GM23338 (cell line): ENCODE measurements at regions not wholly inside any gene's neighbourhood (a gene's known extent, or its start where the extent isn't known, plus 50 kb on each side); places are given as distances from the start of the nearest gene placed in this dataset.

Source experiments
- CREB1 ChIP-seq: fragments of 250-450 bp; sonication (Bioruptor Pico); IDR thresholded peaks from 2 replicates; pipeline ENCODE4 v1.5.0; 2020; ENCODE audit warnings: low read depth, mild to moderate bottlenecking, moderate library complexity
- JUNB ChIP-seq: IDR thresholded peaks from one replicate; pipeline ENCODE4 v1.6.1; 2016; ENCODE audit warnings: antibody characterized with exemption; ENCODE audit not compliant: unreplicated experiment
- POLR2AphosphoS5 ChIP-seq: IDR thresholded peaks from 2 replicates; pipeline ENCODE4 v1.6.1; 2016; ENCODE audit warnings: antibody characterized with exemption, low read depth
- ZNF114 ChIP-seq: fragments of 250-450 bp; sonication (Bioruptor Pico); IDR thresholded peaks from 2 replicates; pipeline ENCODE4 v1.5.0; 2020; ENCODE audit warnings: mild to moderate bottlenecking, moderate library complexity
- TF ChIP-seq, protein P1 (sequence below): fragments of 250-450 bp; sonication (Bioruptor Pico); IDR thresholded peaks from 2 replicates; pipeline ENCODE4 v1.5.0; 2020; ENCODE audit warnings: mild to moderate bottlenecking, moderate library complexity
- TF ChIP-seq, protein P2 (sequence below): IDR thresholded peaks from one replicate; pipeline ENCODE4 v1.6.1; 2018; ENCODE audit warnings: antibody characterized with exemption; ENCODE audit not compliant: unreplicated experiment
- TF ChIP-seq, protein P3 (sequence below): IDR thresholded peaks from 2 replicates; pipeline ENCODE4 v1.6.1; 2016; ENCODE audit warnings: antibody characterized with exemption

DNA sequence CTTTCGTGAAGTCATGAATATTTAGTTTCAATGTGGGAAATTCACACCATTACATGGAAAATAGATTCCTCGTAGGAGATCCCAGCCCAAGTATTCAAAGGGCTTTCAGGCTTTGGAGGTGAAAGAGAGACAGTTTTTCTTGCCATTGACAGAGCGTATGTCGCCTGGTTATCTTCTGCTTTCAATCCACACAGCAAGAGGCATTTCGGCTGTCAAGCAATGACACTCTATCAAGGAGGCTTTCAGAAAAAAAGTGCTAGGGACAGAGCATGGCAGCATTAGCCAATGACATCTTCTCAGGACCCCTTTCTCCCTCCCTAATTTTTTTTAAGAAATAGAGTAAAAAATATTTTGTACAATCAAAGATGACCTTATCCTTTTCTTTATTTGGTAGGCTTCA lies 492.8 kb downstream of the TMEM182 start (continued):
- TF ChIP-seq, protein P1, sequence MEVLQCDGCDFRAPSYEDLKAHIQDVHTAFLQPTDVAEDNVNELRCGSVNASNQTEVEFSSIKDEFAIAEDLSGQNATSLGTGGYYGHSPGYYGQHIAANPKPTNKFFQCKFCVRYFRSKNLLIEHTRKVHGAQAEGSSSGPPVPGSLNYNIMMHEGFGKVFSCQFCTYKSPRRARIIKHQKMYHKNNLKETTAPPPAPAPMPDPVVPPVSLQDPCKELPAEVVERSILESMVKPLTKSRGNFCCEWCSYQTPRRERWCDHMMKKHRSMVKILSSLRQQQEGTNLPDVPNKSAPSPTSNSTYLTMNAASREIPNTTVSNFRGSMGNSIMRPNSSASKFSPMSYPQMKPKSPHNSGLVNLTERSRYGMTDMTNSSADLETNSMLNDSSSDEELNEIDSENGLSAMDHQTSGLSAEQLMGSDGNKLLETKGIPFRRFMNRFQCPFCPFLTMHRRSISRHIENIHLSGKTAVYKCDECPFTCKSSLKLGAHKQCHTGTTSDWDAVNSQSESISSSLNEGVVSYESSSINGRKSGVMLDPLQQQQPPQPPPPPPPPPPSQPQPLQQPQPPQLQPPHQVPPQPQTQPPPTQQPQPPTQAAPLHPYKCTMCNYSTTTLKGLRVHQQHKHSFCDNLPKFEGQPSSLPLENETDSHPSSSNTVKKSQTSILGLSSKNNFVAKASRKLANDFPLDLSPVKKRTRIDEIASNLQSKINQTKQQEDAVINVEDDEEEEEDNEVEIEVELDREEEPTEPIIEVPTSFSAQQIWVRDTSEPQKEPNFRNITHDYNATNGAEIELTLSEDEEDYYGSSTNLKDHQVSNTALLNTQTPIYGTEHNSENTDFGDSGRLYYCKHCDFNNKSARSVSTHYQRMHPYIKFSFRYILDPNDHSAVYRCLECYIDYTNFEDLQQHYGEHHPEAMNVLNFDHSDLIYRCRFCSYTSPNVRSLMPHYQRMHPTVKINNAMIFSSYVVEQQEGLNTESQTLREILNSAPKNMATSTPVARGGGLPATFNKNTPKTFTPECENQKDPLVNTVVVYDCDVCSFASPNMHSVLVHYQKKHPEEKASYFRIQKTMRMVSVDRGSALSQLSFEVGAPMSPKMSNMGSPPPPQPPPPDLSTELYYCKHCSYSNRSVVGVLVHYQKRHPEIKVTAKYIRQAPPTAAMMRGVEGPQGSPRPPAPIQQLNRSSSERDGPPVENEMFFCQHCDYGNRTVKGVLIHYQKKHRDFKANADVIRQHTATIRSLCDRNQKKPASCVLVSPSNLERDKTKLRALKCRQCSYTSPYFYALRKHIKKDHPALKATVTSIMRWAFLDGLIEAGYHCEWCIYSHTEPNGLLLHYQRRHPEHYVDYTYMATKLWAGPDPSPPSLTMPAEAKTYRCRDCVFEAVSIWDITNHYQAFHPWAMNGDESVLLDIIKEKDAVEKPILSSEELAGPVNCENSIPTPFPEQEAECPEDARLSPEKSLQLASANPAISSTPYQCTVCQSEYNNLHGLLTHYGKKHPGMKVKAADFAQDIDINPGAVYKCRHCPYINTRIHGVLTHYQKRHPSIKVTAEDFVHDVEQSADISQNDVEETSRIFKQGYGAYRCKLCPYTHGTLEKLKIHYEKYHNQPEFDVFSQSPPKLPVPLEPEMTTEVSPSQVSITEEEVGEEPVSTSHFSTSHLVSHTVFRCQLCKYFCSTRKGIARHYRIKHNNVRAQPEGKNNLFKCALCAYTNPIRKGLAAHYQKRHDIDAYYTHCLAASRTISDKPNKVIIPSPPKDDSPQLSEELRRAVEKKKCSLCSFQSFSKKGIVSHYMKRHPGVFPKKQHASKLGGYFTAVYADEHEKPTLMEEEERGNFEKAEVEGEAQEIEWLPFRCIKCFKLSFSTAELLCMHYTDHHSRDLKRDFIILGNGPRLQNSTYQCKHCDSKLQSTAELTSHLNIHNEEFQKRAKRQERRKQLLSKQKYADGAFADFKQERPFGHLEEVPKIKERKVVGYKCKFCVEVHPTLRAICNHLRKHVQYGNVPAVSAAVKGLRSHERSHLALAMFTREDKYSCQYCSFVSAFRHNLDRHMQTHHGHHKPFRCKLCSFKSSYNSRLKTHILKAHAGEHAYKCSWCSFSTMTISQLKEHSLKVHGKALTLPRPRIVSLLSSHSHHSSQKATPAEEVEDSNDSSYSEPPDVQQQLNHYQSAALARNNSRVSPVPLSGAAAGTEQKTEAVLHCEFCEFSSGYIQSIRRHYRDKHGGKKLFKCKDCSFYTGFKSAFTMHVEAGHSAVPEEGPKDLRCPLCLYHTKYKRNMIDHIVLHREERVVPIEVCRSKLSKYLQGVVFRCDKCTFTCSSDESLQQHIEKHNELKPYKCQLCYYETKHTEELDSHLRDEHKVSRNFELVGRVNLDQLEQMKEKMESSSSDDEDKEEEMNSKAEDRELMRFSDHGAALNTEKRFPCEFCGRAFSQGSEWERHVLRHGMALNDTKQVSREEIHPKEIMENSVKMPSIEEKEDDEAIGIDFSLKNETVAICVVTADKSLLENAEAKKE (CRISPR knock-in tag), result no peak
- TF ChIP-seq POLR2AphosphoS5 (no peak), ZNF114 (CRISPR knock-in tag) (no peak), CREB1 (CRISPR knock-in tag) (no peak), JUNB (no peak)
- TF ChIP-seq, protein P2, sequence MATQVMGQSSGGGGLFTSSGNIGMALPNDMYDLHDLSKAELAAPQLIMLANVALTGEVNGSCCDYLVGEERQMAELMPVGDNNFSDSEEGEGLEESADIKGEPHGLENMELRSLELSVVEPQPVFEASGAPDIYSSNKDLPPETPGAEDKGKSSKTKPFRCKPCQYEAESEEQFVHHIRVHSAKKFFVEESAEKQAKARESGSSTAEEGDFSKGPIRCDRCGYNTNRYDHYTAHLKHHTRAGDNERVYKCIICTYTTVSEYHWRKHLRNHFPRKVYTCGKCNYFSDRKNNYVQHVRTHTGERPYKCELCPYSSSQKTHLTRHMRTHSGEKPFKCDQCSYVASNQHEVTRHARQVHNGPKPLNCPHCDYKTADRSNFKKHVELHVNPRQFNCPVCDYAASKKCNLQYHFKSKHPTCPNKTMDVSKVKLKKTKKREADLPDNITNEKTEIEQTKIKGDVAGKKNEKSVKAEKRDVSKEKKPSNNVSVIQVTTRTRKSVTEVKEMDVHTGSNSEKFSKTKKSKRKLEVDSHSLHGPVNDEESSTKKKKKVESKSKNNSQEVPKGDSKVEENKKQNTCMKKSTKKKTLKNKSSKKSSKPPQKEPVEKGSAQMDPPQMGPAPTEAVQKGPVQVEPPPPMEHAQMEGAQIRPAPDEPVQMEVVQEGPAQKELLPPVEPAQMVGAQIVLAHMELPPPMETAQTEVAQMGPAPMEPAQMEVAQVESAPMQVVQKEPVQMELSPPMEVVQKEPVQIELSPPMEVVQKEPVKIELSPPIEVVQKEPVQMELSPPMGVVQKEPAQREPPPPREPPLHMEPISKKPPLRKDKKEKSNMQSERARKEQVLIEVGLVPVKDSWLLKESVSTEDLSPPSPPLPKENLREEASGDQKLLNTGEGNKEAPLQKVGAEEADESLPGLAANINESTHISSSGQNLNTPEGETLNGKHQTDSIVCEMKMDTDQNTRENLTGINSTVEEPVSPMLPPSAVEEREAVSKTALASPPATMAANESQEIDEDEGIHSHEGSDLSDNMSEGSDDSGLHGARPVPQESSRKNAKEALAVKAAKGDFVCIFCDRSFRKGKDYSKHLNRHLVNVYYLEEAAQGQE, result no peak
- TF ChIP-seq, protein P3, sequence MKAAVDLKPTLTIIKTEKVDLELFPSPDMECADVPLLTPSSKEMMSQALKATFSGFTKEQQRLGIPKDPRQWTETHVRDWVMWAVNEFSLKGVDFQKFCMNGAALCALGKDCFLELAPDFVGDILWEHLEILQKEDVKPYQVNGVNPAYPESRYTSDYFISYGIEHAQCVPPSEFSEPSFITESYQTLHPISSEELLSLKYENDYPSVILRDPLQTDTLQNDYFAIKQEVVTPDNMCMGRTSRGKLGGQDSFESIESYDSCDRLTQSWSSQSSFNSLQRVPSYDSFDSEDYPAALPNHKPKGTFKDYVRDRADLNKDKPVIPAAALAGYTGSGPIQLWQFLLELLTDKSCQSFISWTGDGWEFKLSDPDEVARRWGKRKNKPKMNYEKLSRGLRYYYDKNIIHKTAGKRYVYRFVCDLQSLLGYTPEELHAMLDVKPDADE, result no peak
